ENCODE measurements at regions not wholly inside any gene's neighbourhood (a gene's known extent, or its start where the extent isn't known, plus 50 kb on each side); places are given as distances from the start of the nearest gene placed in this dataset.
A peak's percentile ranks its signal among the peaks of the same experiment; 100 is the strongest.
"Not testable (repeated sequence)": the region's sequence is repeated elsewhere in the genome, so short reads cannot be mapped to it uniquely, and the experiment has no call there.

- DNase-seq (ENCODE audit: low read depth in 2 of 2) = no peak
Observed at GRCh38 chr7:21317966-21318915, 109.6 kb upstream of the SP4 start.

GRCh38 chr7:21318916-21319270 lies 109.0 kb upstream of the SP4 start:
- no peak for DNase-seq (ENCODE audit: low read depth in 2 of 2)

GRCh38 chr7:21326241-21326640 lies 101.6 kb upstream of the SP4 start:
- no peak for DNase-seq (ENCODE audit: low read depth in 2 of 2)

GRCh38 chr7:21326921-21327320 lies 101.0 kb upstream of the SP4 start:
- DNase-seq (ENCODE audit: low read depth in 2 of 2) = no peak

GRCh38 chr7:21327422-21328409 lies 100.2 kb upstream of the SP4 start:
- DNase-seq (ENCODE audit: low read depth in 2 of 2) = no peak

GRCh38 chr7:21330462-21331178 lies 97.3 kb upstream of the SP4 start:
- no peak for DNase-seq (ENCODE audit: low read depth in 2 of 2)

GRCh38 chr7:21334906-21335305 lies 93.0 kb upstream of the SP4 start:
- no peak for DNase-seq (ENCODE audit: low read depth in 2 of 2)

- no peak for DNase-seq (ENCODE audit: low read depth in 2 of 2)
Observed at GRCh38 chr7:21336743-21337142, 91.1 kb upstream of the SP4 start.

- DNase-seq (ENCODE audit: low read depth in 2 of 2) = peak; percentile 11 to 15
Observed at GRCh38 chr7:21338728-21339164, 89.1 kb upstream of the SP4 start.

- not testable (repeated sequence) for DNase-seq (ENCODE audit: low read depth in 2 of 2)
Observed at GRCh38 chr7:21344900-21345299, 83.0 kb upstream of the SP4 start.

GRCh38 chr7:21345361-21345760 lies 82.5 kb upstream of the SP4 start:
- no peak for DNase-seq (ENCODE audit: low read depth in 2 of 2)

GRCh38 chr7:21346297-21346696 lies 81.6 kb upstream of the SP4 start:
- DNase-seq (ENCODE audit: low read depth in 2 of 2) = no peak

GRCh38 chr7:21352540-21353387 lies 75.1 kb upstream of the SP4 start:
- DNase-seq (ENCODE audit: low read depth in 2 of 2) = no peak

GRCh38 chr7:21353388-21353780 lies 74.5 kb upstream of the SP4 start:
- DNase-seq (ENCODE audit: low read depth in 2 of 2) = no peak

- no peak for DNase-seq (ENCODE audit: low read depth in 2 of 2)
Observed at GRCh38 chr7:21354284-21354683, 73.6 kb upstream of the SP4 start.

- peak in 1 of 2 donors; percentile 26 for DNase-seq (ENCODE audit: low read depth in 2 of 2)
Observed at GRCh38 chr7:21355406-21355874, 72.4 kb upstream of the SP4 start.

- no peak for DNase-seq (ENCODE audit: low read depth in 2 of 2)
Observed at GRCh38 chr7:21356616-21357015, 71.3 kb upstream of the SP4 start.

GRCh38 chr7:21357151-21358097 lies 70.5 kb upstream of the SP4 start:
- DNase-seq (ENCODE audit: low read depth in 2 of 2) = no peak

- no peak for DNase-seq (ENCODE audit: low read depth in 2 of 2)
Observed at GRCh38 chr7:21358648-21359047, 69.2 kb upstream of the SP4 start.

GRCh38 chr7:21359163-21359562 lies 68.7 kb upstream of the SP4 start:
- no peak for DNase-seq (ENCODE audit: low read depth in 2 of 2)

Data from stimulated activated CD8-positive, alpha-beta memory T cell treated with anti-CD3 and anti-CD28 coated beads, Interleukin-7, amount 100 ng/mL, for 1 hour (primary cell).